ENCODE measurements at regions not wholly inside any gene's neighbourhood (a gene's known extent, or its start where the extent isn't known, plus 50 kb on each side); places are given as distances from the start of the nearest gene placed in this dataset.

GRCh38 chr9:38136386-38136785 is 67.4 kb upstream of the SHB start:
- Histone ChIP-seq H3K36me3 (no peaks in the 10 kb centered on the region), H3K27me3 (no peaks in the 10 kb centered on the region), H3K27ac (no peak overlapping the region), H3K4me3 (no peak overlapping the region), H3K9me3 (no peaks in the 10 kb centered on the region), H3K4me1 (no peaks in the 10 kb centered on the region)
- no peak for DNase-seq (ENCODE audit: low spot score in 2 of 2)
- TF ChIP-seq POLR2A (IDR thresholded peaks at IDR 0.05), result no peak
- no peak for TF ChIP-seq POLR2AphosphoS5 (IDR thresholded peaks at IDR 0.05)
- TF ChIP-seq CTCF (IDR thresholded peaks at IDR 0.05), result no peak
- intact Hi-C loops (cut with DNase I; ENCODE audit: low total_unique reads), result loop anchor here (5.0 kb wide), 1 partner anchor 346 kb away; no protein-coding TSS in a partner anchor

DNA sequence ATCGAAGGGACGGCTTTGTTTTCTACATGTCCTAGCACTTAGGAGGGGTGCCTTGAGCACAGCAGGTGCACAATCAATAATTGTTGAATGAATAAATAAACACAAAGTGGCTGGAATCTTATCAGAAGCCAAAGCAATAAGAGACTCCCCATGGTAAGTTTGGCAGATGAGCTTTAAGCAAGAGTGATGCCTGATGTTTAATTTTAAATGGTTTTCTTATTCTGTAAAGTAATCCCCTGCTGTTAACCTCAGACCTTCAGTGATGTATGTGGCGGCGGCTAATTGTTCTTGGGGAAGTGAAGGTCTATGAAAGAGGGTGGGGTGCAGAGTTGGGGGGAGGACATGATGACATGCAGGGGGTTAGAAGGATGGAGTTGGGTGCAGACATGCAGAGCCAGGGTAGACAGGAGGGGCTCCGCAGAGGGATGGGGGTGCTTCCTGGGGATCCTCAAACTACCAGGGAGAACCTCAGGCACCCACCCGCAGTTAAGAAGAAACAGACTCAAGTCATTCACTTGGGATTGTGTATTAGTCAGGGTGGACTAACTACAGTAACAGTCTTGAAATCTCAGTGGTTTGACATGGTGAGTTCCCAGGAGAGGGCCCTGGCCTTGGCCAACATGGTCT is 65.7 kb upstream of the SHB start:
- no peak for TF ChIP-seq POLR2A (IDR thresholded peaks at IDR 0.05)
- TF ChIP-seq POLR2AphosphoS5 (IDR thresholded peaks at IDR 0.05), result no peak
- no peak for TF ChIP-seq CTCF (IDR thresholded peaks at IDR 0.05)
- intact Hi-C loops (cut with DNase I; ENCODE audit: low total_unique reads), result loop anchor here (5.0 kb wide), 1 partner anchor 348 kb away; no protein-coding TSS in a partner anchor
- no peak for DNase-seq (ENCODE audit: low spot score in 2 of 2)
- Histone ChIP-seq H3K27ac (no peak overlapping the region), H3K4me3 (no peak overlapping the region), H3K36me3 (no peaks in the 10 kb centered on the region), H3K9me3 (no peaks in the 10 kb centered on the region), H3K4me1 (no peaks in the 10 kb centered on the region), H3K27me3 (no peaks in the 10 kb centered on the region)

- intact Hi-C loops (cut with DNase I; ENCODE audit: low total_unique reads), result no loop called here
- no peaks in the 10 kb centered on the region for H3K36me3 ChIP-seq
Measured at GRCh38 chr9:38133595-38133994, 64.6 kb upstream of the SHB start.

DNA sequence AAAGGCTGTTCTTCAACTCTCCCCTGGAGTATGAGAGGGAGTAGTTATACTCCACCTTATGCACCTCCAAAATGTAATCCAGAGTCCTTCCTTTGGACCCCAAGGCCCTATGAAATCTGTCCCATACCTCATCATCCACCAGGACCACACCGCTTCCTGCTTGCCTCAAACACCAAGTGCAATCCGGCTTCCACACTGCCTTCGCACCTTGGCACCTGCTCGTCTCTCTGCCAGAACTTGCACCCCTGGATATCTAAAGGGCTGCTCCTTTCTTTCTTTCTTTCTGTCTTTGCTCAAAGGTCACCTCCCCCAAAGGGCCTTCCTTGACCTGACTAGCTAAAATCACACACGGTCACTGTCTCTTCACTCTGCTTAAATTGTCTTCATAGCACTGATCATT is 63.9 kb upstream of the SHB start:
- no peak overlapping the region for H3K4me3 ChIP-seq
- H3K9me3 ChIP-seq, result no peaks in the 10 kb centered on the region
- H3K27ac ChIP-seq, result no peak overlapping the region
- intact Hi-C loops (cut with DNase I; ENCODE audit: low total_unique reads), result no loop called here
- no peaks in the 10 kb centered on the region for H3K36me3 ChIP-seq
- no peak for DNase-seq (ENCODE audit: low spot score in 2 of 2)
- TF ChIP-seq POLR2AphosphoS5 (IDR thresholded peaks at IDR 0.05) (no peak), POLR2A (IDR thresholded peaks at IDR 0.05) (no peak), CTCF (IDR thresholded peaks at IDR 0.05) (no peak)
- no peaks in the 10 kb centered on the region for H3K27me3 ChIP-seq
- H3K4me1 ChIP-seq, result no peaks in the 10 kb centered on the region

More at GRCh38 chr9:38133595-38133994, 64.6 kb upstream of the SHB start:
- no peak overlapping the region for H3K27ac ChIP-seq
- no peaks in the 10 kb centered on the region for H3K27me3 ChIP-seq
- DNase-seq (ENCODE audit: low spot score in 2 of 2), result no peak
- TF ChIP-seq POLR2A (IDR thresholded peaks at IDR 0.05), result no peak
- TF ChIP-seq POLR2AphosphoS5 (IDR thresholded peaks at IDR 0.05), result no peak
- no peak for TF ChIP-seq CTCF (IDR thresholded peaks at IDR 0.05)
- H3K9me3 ChIP-seq, result no peaks in the 10 kb centered on the region
- no peaks in the 10 kb centered on the region for H3K4me1 ChIP-seq
- no peak overlapping the region for H3K4me3 ChIP-seq

GRCh38 chr9:38131729-38132128 is 62.7 kb upstream of the SHB start:
- H3K27ac ChIP-seq, result no peak overlapping the region
- no peak overlapping the region for H3K4me3 ChIP-seq
- no peaks in the 10 kb centered on the region for H3K4me1 ChIP-seq
- DNase-seq (ENCODE audit: low spot score in 2 of 2), result no peak
- TF ChIP-seq POLR2AphosphoS5 (IDR thresholded peaks at IDR 0.05), result no peak
- TF ChIP-seq POLR2A (IDR thresholded peaks at IDR 0.05), result no peak
- no peak for TF ChIP-seq CTCF (IDR thresholded peaks at IDR 0.05)
- H3K9me3 ChIP-seq, result no peaks in the 10 kb centered on the region
- H3K27me3 ChIP-seq, result no peaks in the 10 kb centered on the region
- no peaks in the 10 kb centered on the region for H3K36me3 ChIP-seq
- intact Hi-C loops (cut with DNase I; ENCODE audit: low total_unique reads), result no loop called here

All from breast epithelium (tissue), 4 donors.